Breast epithelium (tissue), 4 donors: ENCODE measurements at regions not wholly inside any gene's neighbourhood (a gene's known extent, or its start where the extent isn't known, plus 50 kb on each side); places are given as distances from the start of the nearest gene placed in this dataset.

Source experiments
- DNase-seq, 2 donors: peaks; one replicate each; pipeline ENCODE4 v3.0.0-alpha.2; 2019; ENCODE audit warnings: low spot score in 2 of 2
- H3K27ac ChIP-seq, 2 donors: fragments of 200-600 bp; sonication (generic) in 1 of 2; one replicate each; pipeline ENCODE4 v1.5.1; 2016 to 2019; ENCODE audit warnings: mild to moderate bottlenecking in 1 of 2
- H3K27me3 ChIP-seq, 2 donors: fragments of 200-600 bp; sonication (generic) in 1 of 2; one replicate each; pipeline versions ENCODE4 v1.5.1 to v1.6.0; 2017 to 2019; ENCODE audit warnings: control low read depth in 1 of 2, mild to moderate bottlenecking in 1 of 2
- H3K36me3 ChIP-seq: fragments of 200-600 bp; one replicate; pipeline ENCODE4 v1.5.1; 2019
- H3K4me1 ChIP-seq, 2 donors: fragments of 200-600 bp; sonication (generic); one replicate each; pipeline ENCODE4 v1.5.1; 2016 to 2019; ENCODE audit warnings: control low read depth in 1 of 2
- H3K4me3 ChIP-seq, 3 donors: fragments of 200-600 bp; sonication (generic); 1 replicate in 2 of 3; 2 replicates in 1 of 3; pipeline ENCODE4 v1.5.1; 2016 to 2019; ENCODE audit warnings: mild to moderate bottlenecking in 3 of 3, moderate library complexity in 2 of 3
- H3K9me3 ChIP-seq, 2 donors: fragments of 200-600 bp; sonication (generic) in 1 of 2; one replicate each; pipeline ENCODE4 v1.5.1; 2016 to 2019; ENCODE audit warnings: control low read depth in 1 of 2
- POLR2A ChIP-seq: fragments of 450-650 bp; IDR thresholded peaks from one replicate; pipeline ENCODE4 v1.6.1; 2016; ENCODE audit warnings: antibody characterized with exemption, mild to moderate bottlenecking, moderate library complexity
- POLR2AphosphoS5 ChIP-seq, 3 donors: sonication (generic); formaldehyde crosslinking; IDR thresholded peaks; one replicate each; pipeline ENCODE4 v1.6.1; 2017; ENCODE audit warnings: antibody characterized with exemption in 3 of 3
- intact Hi-C: fragments of 100-400 bp; cut with DNase I; formaldehyde crosslinking; loops from one replicate; pipeline ENCODE4 v1.15.1; 2023; ENCODE audit warnings: low total_unique reads
- TF ChIP-seq, protein P1 (sequence below), 3 donors: fragments of 450-650 bp; IDR thresholded peaks; one replicate each; pipeline ENCODE4 v1.5.1; 2016 to 2017; ENCODE audit warnings: antibody characterized with exemption in 3 of 3, mild to moderate bottlenecking in 3 of 3, moderate library complexity in 3 of 3

DNA sequence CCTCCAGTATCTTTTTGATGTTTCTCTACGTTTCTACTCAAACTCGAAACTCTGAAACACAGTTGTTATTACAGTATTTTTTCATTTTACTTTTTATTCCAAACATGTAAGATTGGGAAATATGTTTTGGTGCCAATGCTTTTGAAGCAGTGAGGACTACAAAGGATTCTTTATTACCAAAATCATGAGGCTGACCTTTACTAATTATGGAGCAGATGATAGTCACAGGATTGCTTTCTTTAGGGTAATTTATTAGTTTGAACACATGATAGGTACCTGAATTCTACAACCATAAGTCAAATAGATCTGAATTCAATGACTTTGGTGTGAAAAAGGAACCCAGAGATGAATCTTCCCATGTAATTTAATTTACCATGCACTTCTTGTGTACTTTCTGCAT lies 2015.1 kb upstream of the C9orf72 start:
- intact Hi-C loops, result no loop called here
- H3K27me3 ChIP-seq, result no peaks in the 10 kb centered on the region
- peaks cover 0 to 9% of the 10 kb centered on the region in 2 donors for H3K9me3 ChIP-seq
- no peak overlapping the region for H3K4me3 ChIP-seq
- TF ChIP-seq POLR2A (no peak), POLR2AphosphoS5 (IDR thresholded peaks at IDR 0.05) (no peak)
- TF ChIP-seq, protein P1, sequence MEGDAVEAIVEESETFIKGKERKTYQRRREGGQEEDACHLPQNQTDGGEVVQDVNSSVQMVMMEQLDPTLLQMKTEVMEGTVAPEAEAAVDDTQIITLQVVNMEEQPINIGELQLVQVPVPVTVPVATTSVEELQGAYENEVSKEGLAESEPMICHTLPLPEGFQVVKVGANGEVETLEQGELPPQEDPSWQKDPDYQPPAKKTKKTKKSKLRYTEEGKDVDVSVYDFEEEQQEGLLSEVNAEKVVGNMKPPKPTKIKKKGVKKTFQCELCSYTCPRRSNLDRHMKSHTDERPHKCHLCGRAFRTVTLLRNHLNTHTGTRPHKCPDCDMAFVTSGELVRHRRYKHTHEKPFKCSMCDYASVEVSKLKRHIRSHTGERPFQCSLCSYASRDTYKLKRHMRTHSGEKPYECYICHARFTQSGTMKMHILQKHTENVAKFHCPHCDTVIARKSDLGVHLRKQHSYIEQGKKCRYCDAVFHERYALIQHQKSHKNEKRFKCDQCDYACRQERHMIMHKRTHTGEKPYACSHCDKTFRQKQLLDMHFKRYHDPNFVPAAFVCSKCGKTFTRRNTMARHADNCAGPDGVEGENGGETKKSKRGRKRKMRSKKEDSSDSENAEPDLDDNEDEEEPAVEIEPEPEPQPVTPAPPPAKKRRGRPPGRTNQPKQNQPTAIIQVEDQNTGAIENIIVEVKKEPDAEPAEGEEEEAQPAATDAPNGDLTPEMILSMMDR (IDR thresholded peaks at IDR 0.05), result no peak
- H3K4me1 ChIP-seq, result no peaks in the 10 kb centered on the region
- H3K36me3 ChIP-seq, result no peaks in the 10 kb centered on the region
- H3K27ac ChIP-seq, result no peak overlapping the region
- DNase-seq, result no peak

DNA sequence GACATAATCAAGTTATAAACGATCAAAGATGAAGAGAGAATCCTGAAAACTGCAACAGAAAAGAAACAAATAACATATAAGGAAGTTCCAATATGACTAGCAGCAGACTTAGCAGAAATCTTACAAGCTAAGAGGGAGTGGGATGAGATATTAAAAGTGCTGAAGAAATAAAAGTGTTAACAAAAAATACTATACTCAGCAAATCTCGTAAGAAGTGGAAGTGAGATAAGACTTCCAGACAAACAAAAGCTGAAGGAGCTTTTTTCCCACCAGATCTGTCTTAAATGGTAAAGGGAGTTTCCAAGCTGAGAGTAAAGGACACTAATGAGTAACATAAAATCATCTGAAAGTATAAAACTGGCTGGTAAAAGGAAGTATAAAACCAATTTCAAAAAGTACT lies 2036.0 kb upstream of the C9orf72 start:
- Histone ChIP-seq H3K36me3 (no peaks in the 10 kb centered on the region), H3K4me1 (no peaks in the 10 kb centered on the region), H3K4me3 (no peak overlapping the region), H3K27me3 (no peaks in the 10 kb centered on the region), H3K9me3 (no peaks in the 10 kb centered on the region), H3K27ac (no peak overlapping the region)
- DNase-seq, result no peak
- no peak for TF ChIP-seq POLR2A
- no peak for TF ChIP-seq POLR2AphosphoS5 (IDR thresholded peaks at IDR 0.05)
- TF ChIP-seq, protein P1 (IDR thresholded peaks at IDR 0.05), result no peak
- intact Hi-C loops, result no loop called here

DNA sequence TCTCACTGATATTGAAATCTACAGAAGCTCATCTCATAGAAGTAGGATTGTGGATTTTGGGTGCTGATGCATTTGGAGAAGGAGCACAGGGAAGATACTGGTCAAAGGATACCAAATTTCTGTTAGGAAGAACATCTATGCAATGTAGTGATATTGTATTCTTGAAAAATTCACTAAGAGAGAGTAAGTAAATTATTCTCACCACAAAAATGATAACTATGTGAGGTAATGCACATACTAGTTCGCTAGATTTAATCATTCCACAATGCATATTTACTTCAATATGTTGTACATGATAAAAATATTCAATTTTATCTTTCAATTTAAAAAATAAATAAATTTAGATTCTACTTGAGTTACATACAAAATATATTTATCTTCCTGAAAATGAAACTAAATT lies 2040.5 kb upstream of the C9orf72 start:
- intact Hi-C loops, result no loop called here
- Histone ChIP-seq H3K27me3 (no peaks in the 10 kb centered on the region), H3K27ac (no peak overlapping the region), H3K4me1 (no peaks in the 10 kb centered on the region), H3K4me3 (no peak overlapping the region), H3K9me3 (no peaks in the 10 kb centered on the region), H3K36me3 (no peaks in the 10 kb centered on the region)
- TF ChIP-seq POLR2AphosphoS5 (IDR thresholded peaks at IDR 0.05) (no peak), POLR2A (no peak)
- TF ChIP-seq, protein P1 (IDR thresholded peaks at IDR 0.05), result no peak
- DNase-seq, result no peak

DNA sequence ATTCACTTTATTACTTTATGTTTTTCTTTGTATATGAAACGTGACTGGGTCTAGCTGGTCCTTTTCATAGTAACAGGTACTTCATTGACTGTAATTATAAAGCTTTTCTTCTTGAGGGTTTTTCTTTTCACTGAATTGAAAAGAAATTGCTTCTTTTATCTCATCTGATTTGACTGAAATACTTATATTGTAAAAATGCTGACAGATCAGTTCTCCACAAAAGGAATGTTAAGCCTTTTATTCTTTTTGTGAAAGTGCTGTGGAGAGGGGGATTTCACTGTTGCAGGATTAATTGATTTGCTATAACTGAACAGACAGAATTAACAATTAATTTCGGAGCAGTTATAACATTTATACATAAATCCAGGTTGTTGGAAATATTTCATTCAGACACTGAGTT lies 2043.6 kb upstream of the C9orf72 start:
- intact Hi-C loops, result no loop called here
- no peak overlapping the region for H3K27ac ChIP-seq
- TF ChIP-seq, protein P1 (IDR thresholded peaks at IDR 0.05), result no peak
- TF ChIP-seq POLR2AphosphoS5 (IDR thresholded peaks at IDR 0.05) (no peak), POLR2A (no peak)

DNA sequence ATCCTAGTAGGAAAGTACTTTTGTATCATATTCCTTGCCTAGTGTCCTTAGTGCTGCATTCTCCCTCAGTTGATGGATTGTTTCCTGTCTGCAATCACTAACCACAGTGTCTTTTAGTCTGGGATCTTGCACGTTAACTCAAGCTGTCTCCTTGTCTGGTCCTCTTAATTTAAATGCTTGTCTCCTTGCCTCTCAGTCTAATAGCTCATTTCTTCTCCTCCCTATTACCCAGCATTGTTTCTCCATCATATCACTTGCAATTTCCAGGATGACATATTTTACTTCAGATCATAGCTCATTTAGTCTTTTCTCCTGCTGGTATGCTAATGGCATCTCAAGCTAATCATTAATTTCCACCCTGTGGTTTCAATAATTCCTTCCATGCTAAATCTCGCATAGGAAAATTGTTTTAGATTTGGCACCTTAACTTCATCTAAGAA lies 2052.0 kb upstream of the C9orf72 start:
- intact Hi-C loops, result no loop called here
- H3K9me3 ChIP-seq, result no peaks in the 10 kb centered on the region
- no peaks in the 10 kb centered on the region for H3K4me1 ChIP-seq
- no peaks in the 10 kb centered on the region for H3K36me3 ChIP-seq
- no peak overlapping the region for H3K4me3 ChIP-seq
- TF ChIP-seq POLR2A (no peak), POLR2AphosphoS5 (IDR thresholded peaks at IDR 0.05) (no peak)
- TF ChIP-seq, protein P1 (IDR thresholded peaks at IDR 0.05), result no peak
- no peak for DNase-seq
- H3K27me3 ChIP-seq, result no peaks in the 10 kb centered on the region
- no peak overlapping the region for H3K27ac ChIP-seq

More for the DNA sequence above, 2043.6 kb upstream of the C9orf72 start:
- Histone ChIP-seq H3K4me3 (no peak overlapping the region), H3K27me3 (no peaks in the 10 kb centered on the region), H3K4me1 (no peaks in the 10 kb centered on the region), H3K9me3 (no peaks in the 10 kb centered on the region), H3K36me3 (no peaks in the 10 kb centered on the region)
- DNase-seq, result no peak
